ENCODE measurements at regions not wholly inside any gene's neighbourhood (a gene's known extent, or its start where the extent isn't known, plus 50 kb on each side); places are given as distances from the start of the nearest gene placed in this dataset.

- ATAC-seq (no peak), DNase-seq (no peak)
- no peaks in the 10 kb centered on the region for H3K27me3 ChIP-seq (ENCODE audit: low read length)
- TF ChIP-seq EZH2phosphoT487 (IDR thresholded peaks at IDR 0.05; ENCODE audit: borderline replicate concordance, low read length) (no peak), CTCF (conservative IDR thresholded peaks at IDR 0.05; ENCODE audit: low read depth, low read length) (no peak), EZH2 (IDR thresholded peaks at IDR 0.05; ENCODE audit: low read length, unreplicated experiment) (no peak)
- H3K4me2 ChIP-seq (ENCODE audit: low read length) = no peak overlapping the region
- no peak overlapping the region for H2AFZ ChIP-seq (ENCODE audit: low read length)
- H3K4me3 ChIP-seq (ENCODE audit: low read length) = no peak overlapping the region
- H3K27ac ChIP-seq (ENCODE audit: low read length) = no peak overlapping the region
- ChIA-PET CTCF (no interaction called here), POLR2A (ENCODE audit: unreplicated experiment) (no interaction called here)
- no peaks in the 10 kb centered on the region for H3K4me1 ChIP-seq (ENCODE audit: insufficient read depth, low read length)
- no peak overlapping the region for H3K9ac ChIP-seq (ENCODE audit: low read length)
- no peaks in the 10 kb centered on the region for H3K9me2 ChIP-seq (replicated peaks; ENCODE audit: low read length)
- no peaks in the 10 kb centered on the region for H4K20me1 ChIP-seq (ENCODE audit: low read length)
- intact Hi-C loops (cut with micrococcal nuclease) = loop anchor here (10.0 kb wide), 1 partner anchor 159 kb away; no protein-coding TSS in a partner anchor
- no peaks in the 10 kb centered on the region for H3K79me2 ChIP-seq (ENCODE audit: low read length)
- H3F3A ChIP-seq (ENCODE audit: low read length, unreplicated experiment) = no peaks in the 10 kb centered on the region
- H3K36me3 ChIP-seq (ENCODE audit: low read depth, low read length) = no peaks in the 10 kb centered on the region
- H3K9me3 ChIP-seq (ENCODE audit: low read length) = no peaks in the 10 kb centered on the region
- no TSS peak for BruUV-seq (replicated peaks)
Measured at GRCh38 chr4:117225471-117225870, 140.1 kb upstream of the TRAM1L1 start.

GRCh38 chr4:117227925-117228324 lies 142.5 kb upstream of the TRAM1L1 start:
- H3K4me1 ChIP-seq (ENCODE audit: insufficient read depth, low read length) = no peaks in the 10 kb centered on the region
- H3K9ac ChIP-seq (ENCODE audit: low read length) = no peak overlapping the region
- ChIA-PET CTCF (no interaction called here), POLR2A (ENCODE audit: unreplicated experiment) (no interaction called here)
- no TSS peak for BruUV-seq (replicated peaks)
- ATAC-seq (no peak), DNase-seq (no peak)
- H3K79me2 ChIP-seq (ENCODE audit: low read length) = no peaks in the 10 kb centered on the region
- no peak overlapping the region for H2AFZ ChIP-seq (ENCODE audit: low read length)
- H4K20me1 ChIP-seq (ENCODE audit: low read length) = no peaks in the 10 kb centered on the region
- H3K9me3 ChIP-seq (ENCODE audit: low read length) = no peaks in the 10 kb centered on the region
- no peaks in the 10 kb centered on the region for H3K27me3 ChIP-seq (ENCODE audit: low read length)
- H3K36me3 ChIP-seq (ENCODE audit: low read depth, low read length) = no peaks in the 10 kb centered on the region
- TF ChIP-seq CTCF (conservative IDR thresholded peaks at IDR 0.05; ENCODE audit: low read depth, low read length) (no peak), EZH2 (IDR thresholded peaks at IDR 0.05; ENCODE audit: low read length, unreplicated experiment) (no peak), EZH2phosphoT487 (IDR thresholded peaks at IDR 0.05; ENCODE audit: borderline replicate concordance, low read length) (no peak)
- H3F3A ChIP-seq (ENCODE audit: low read length, unreplicated experiment) = no peaks in the 10 kb centered on the region
- no peak overlapping the region for H3K4me3 ChIP-seq (ENCODE audit: low read length)
- no peak overlapping the region for H3K27ac ChIP-seq (ENCODE audit: low read length)
- intact Hi-C loops (cut with micrococcal nuclease) = loop anchor here (10.0 kb wide), 1 partner anchor 157 kb away; no protein-coding TSS in a partner anchor
- H3K9me2 ChIP-seq (replicated peaks; ENCODE audit: low read length) = no peaks in the 10 kb centered on the region
- no peak overlapping the region for H3K4me2 ChIP-seq (ENCODE audit: low read length)

GRCh38 chr4:117239434-117239833 lies 154.1 kb upstream of the TRAM1L1 start:
- Histone ChIP-seq H3K9ac (ENCODE audit: low read length) (no peak overlapping the region), H3F3A (ENCODE audit: low read length, unreplicated experiment) (no peaks in the 10 kb centered on the region), H3K27ac (ENCODE audit: low read length) (no peak overlapping the region), H4K20me1 (ENCODE audit: low read length) (no peaks in the 10 kb centered on the region), H3K9me3 (ENCODE audit: low read length) (no peaks in the 10 kb centered on the region), H3K9me2 (replicated peaks; ENCODE audit: low read length) (no peaks in the 10 kb centered on the region), H3K4me2 (ENCODE audit: low read length) (no peak overlapping the region), H3K27me3 (ENCODE audit: low read length) (no peaks in the 10 kb centered on the region), H3K36me3 (ENCODE audit: low read depth, low read length) (no peaks in the 10 kb centered on the region), H3K4me1 (ENCODE audit: insufficient read depth, low read length) (no peaks in the 10 kb centered on the region), H2AFZ (ENCODE audit: low read length) (no peak overlapping the region), H3K4me3 (ENCODE audit: low read length) (no peak overlapping the region), H3K79me2 (ENCODE audit: low read length) (no peaks in the 10 kb centered on the region)
- intact Hi-C loops (cut with micrococcal nuclease) = no loop called here
- TF ChIP-seq EZH2 (IDR thresholded peaks at IDR 0.05; ENCODE audit: low read length, unreplicated experiment) (no peak), CTCF (conservative IDR thresholded peaks at IDR 0.05; ENCODE audit: low read depth, low read length) (no peak), EZH2phosphoT487 (IDR thresholded peaks at IDR 0.05; ENCODE audit: borderline replicate concordance, low read length) (no peak)
- no peak for DNase-seq
- CTCF ChIA-PET = no interaction called here
- ATAC-seq = no peak
- BruUV-seq (replicated peaks) = no TSS peak
- POLR2A ChIA-PET (ENCODE audit: unreplicated experiment) = no interaction called here

All from PC-3 (cell line).